Endodermal cell (in vitro differentiated cells): ENCODE measurements at regions not wholly inside any gene's neighbourhood (a gene's known extent, or its start where the extent isn't known, plus 50 kb on each side); places are given as distances from the start of the nearest gene placed in this dataset.

Source experiments
- DNase-seq: peaks from one replicate; pipeline ENCODE4 v3.0.0-alpha.2; 2017
- H3K27ac ChIP-seq: 2 replicates; pipeline ENCODE4 v1.5.1; 2013; ENCODE audit warnings: mild to moderate bottlenecking, low read depth, low read length, moderate library complexity
- H3K27me3 ChIP-seq: 2 replicates; pipeline ENCODE4 v1.6.1; 2013; ENCODE audit warnings: mild to moderate bottlenecking, low read length, moderate library complexity; ENCODE audit not compliant: insufficient read depth, control insufficient read depth, poor library complexity, severe bottlenecking
- H3K36me3 ChIP-seq: 2 replicates; pipeline ENCODE4 v1.7.0; 2013; ENCODE audit warnings: mild to moderate bottlenecking, low read length, moderate library complexity; ENCODE audit not compliant: control insufficient read depth, insufficient read depth
- H3K4me1 ChIP-seq: one replicate; pipeline ENCODE4 v1.7.0; 2013; ENCODE audit warnings: low read length; ENCODE audit not compliant: control insufficient read depth, insufficient read depth
- H3K4me3 ChIP-seq: 2 replicates; pipeline ENCODE4 v1.5.1; 2013; ENCODE audit warnings: mild to moderate bottlenecking, low read length, moderate library complexity
- H3K9ac ChIP-seq: 2 replicates; pipeline ENCODE4 v1.6.1; 2013; ENCODE audit warnings: mild to moderate bottlenecking, low read length, moderate library complexity; ENCODE audit not compliant: poor library complexity, severe bottlenecking; ENCODE audit errors: extremely low read depth
- H3K9me3 ChIP-seq: 2 replicates; pipeline ENCODE4 v1.6.1; 2013; ENCODE audit warnings: mild to moderate bottlenecking, low read length, moderate library complexity; ENCODE audit not compliant: control insufficient read depth
- H3K27ac Mint-ChIP-seq: 2 replicates; pipeline ENCODE4 v1.8.0; 2020; ENCODE audit warnings: mixed read lengths
- H3K27me3 Mint-ChIP-seq: 2 replicates; pipeline ENCODE4 v1.8.0; 2021; ENCODE audit warnings: mild to moderate bottlenecking, mixed read lengths; ENCODE audit not compliant: insufficient read depth
- H3K36me3 Mint-ChIP-seq: 2 replicates; pipeline ENCODE4 v1.8.0; 2020; ENCODE audit warnings: low read depth, mixed read lengths
- H3K4me1 Mint-ChIP-seq: 2 replicates; pipeline ENCODE4 v1.8.0; 2020; ENCODE audit warnings: mixed read lengths
- H3K4me3 Mint-ChIP-seq: 2 replicates; pipeline ENCODE4 v1.8.0; 2020; ENCODE audit warnings: mild to moderate bottlenecking, moderate library complexity, mixed read lengths
- H3K9me3 Mint-ChIP-seq: 2 replicates; pipeline ENCODE4 v1.8.0; 2020; ENCODE audit warnings: mild to moderate bottlenecking, mixed read lengths
- CTCF ChIP-seq: fragments of 200-600 bp; sonication (generic); conservative IDR thresholded peaks from 2 replicates; pipeline ENCODE4 v1.5.0; 2021; ENCODE audit warnings: antibody characterized with exemption, mild to moderate bottlenecking
- WGBS, 2 experiments: methylation state at CpG; one replicate each; pipeline versions ENCODE4 v1.1.5 to v1.1.7; 2013; ENCODE audit warnings: missing lambda C conversion rate in 2 of 2, mixed read lengths in 1 of 2; ENCODE audit not compliant: insufficient coverage in 1 of 2, insufficient read length in 1 of 2; 5-methylcytosine and 5-hydroxymethylcytosine counted together

- no peaks in the 10 kb centered on the region for H3K9me3 Mint-ChIP-seq
- no peaks in the 10 kb centered on the region for H3K27me3 ChIP-seq
- no peak for DNase-seq
- no peak overlapping the region for H3K4me3 Mint-ChIP-seq
- WGBS, 2 experiments: 100% methylated on average over 1 of the region's 1 CpG; no CpG with 5 or more reads in 1 of the 2 experiments
- H3K4me1 Mint-ChIP-seq: peaks cover 8% of the 10 kb centered on the region
- no peak for TF ChIP-seq CTCF
- no peak overlapping the region for H3K27ac Mint-ChIP-seq
- H3K36me3 ChIP-seq: no peaks in the 10 kb centered on the region
- H3K4me3 ChIP-seq: no peak overlapping the region
- H3K27me3 Mint-ChIP-seq: no peaks in the 10 kb centered on the region
- H3K9me3 ChIP-seq: no peaks in the 10 kb centered on the region
- H3K9ac ChIP-seq: no peak overlapping the region
- no peaks in the 10 kb centered on the region for H3K4me1 ChIP-seq
- H3K27ac ChIP-seq: no peak overlapping the region
- no peaks in the 10 kb centered on the region for H3K36me3 Mint-ChIP-seq
These were observed 204.0 kb downstream of the TPBG start for GRCh38 chr6:82567621-82568020.

GRCh38 chr6:82568290-82568993 is 204.8 kb downstream of the TPBG start:
- Mint-ChIP-seq H3K36me3 (no peaks in the 10 kb centered on the region), H3K27ac (no peak overlapping the region), H3K4me1 (peaks cover 8% of the 10 kb centered on the region)

GRCh38 chr6:82569022-82569421 is 205.4 kb downstream of the TPBG start:
- Histone ChIP-seq H3K4me1 (no peaks in the 10 kb centered on the region), H3K4me3 (no peak overlapping the region), H3K36me3 (no peaks in the 10 kb centered on the region), H3K9ac (no peak overlapping the region), H3K9me3 (no peaks in the 10 kb centered on the region), H3K27ac (no peak overlapping the region), H3K27me3 (no peaks in the 10 kb centered on the region)
- DNase-seq: no peak
- Mint-ChIP-seq H3K9me3 (no peaks in the 10 kb centered on the region), H3K4me3 (no peak overlapping the region), H3K4me1 (peaks cover 8% of the 10 kb centered on the region), H3K27me3 (no peaks in the 10 kb centered on the region), H3K36me3 (no peaks in the 10 kb centered on the region), H3K27ac (no peak overlapping the region)
- 95 to 100% methylated on average over 1 of the region's 1 CpG for WGBS, 2 experiments
- TF ChIP-seq CTCF: no peak

More at GRCh38 chr6:82568290-82568993, 204.8 kb downstream of the TPBG start:
- WGBS, 2 experiments: 94% methylated on average over 6 of the region's 6 CpGs; no CpG with 5 or more reads in 1 of the 2 experiments
- Histone ChIP-seq H3K4me3 (no peak overlapping the region), H3K4me1 (no peaks in the 10 kb centered on the region), H3K9ac (no peak overlapping the region), H3K27ac (no peak overlapping the region), H3K9me3 (no peaks in the 10 kb centered on the region), H3K36me3 (no peaks in the 10 kb centered on the region), H3K27me3 (no peaks in the 10 kb centered on the region)
- no peak for DNase-seq
- no peak overlapping the region for H3K4me3 Mint-ChIP-seq
- TF ChIP-seq CTCF: no peak
- H3K27me3 Mint-ChIP-seq: no peaks in the 10 kb centered on the region
- no peaks in the 10 kb centered on the region for H3K9me3 Mint-ChIP-seq
